ENCODE measurements at regions not wholly inside any gene's neighbourhood (a gene's known extent, or its start where the extent isn't known, plus 50 kb on each side); places are given as distances from the start of the nearest gene placed in this dataset.

- no peaks in the 10 kb centered on the region for H3K27me3 ChIP-seq (ENCODE audit: insufficient read depth, low read length, poor library complexity, severe bottlenecking)
- H3K4me3 ChIP-seq (ENCODE audit: low read length, poor library complexity, severe bottlenecking) = no peak overlapping the region
- H3K4me1 ChIP-seq (ENCODE audit: insufficient read depth, low read length, poor library complexity, severe bottlenecking) = no peaks in the 10 kb centered on the region
- H3K36me3 ChIP-seq (ENCODE audit: insufficient read depth, low read length) = no peaks in the 10 kb centered on the region
- TF ChIP-seq EZH2phosphoT487 (IDR thresholded peaks at IDR 0.05; ENCODE audit: borderline replicate concordance) = no peak
- no peak for TF ChIP-seq CTCF (conservative IDR thresholded peaks at IDR 0.05; ENCODE audit: low read length)
- H2AFZ ChIP-seq (ENCODE audit: low read length) = no peak overlapping the region
- H3K9me2 ChIP-seq (replicated peaks; ENCODE audit: low read depth, low read length) = no peaks in the 10 kb centered on the region
- H3K4me2 ChIP-seq (ENCODE audit: low read depth, low read length, poor library complexity, severe bottlenecking) = no peak overlapping the region
- no peaks in the 10 kb centered on the region for H3F3A ChIP-seq (ENCODE audit: low read depth)
- H3K9me3 ChIP-seq (ENCODE audit: insufficient read depth, low read depth, low read length) = no peaks in the 10 kb centered on the region
- H3K9ac ChIP-seq (ENCODE audit: low read depth, low read length, poor library complexity, severe bottlenecking) = no peak overlapping the region
- no peaks in the 10 kb centered on the region for H4K20me1 ChIP-seq (ENCODE audit: insufficient read depth, low read length, poor library complexity, severe bottlenecking)
- no peaks in the 10 kb centered on the region for H3K79me2 ChIP-seq (ENCODE audit: insufficient read depth, low read length)
Observed at GRCh38 chr4:105092768-105093167, 53.9 kb upstream of the TET2 start.

- no peak overlapping the region for H2AFZ ChIP-seq (ENCODE audit: low read length)
- H3F3A ChIP-seq (ENCODE audit: low read depth) = no peaks in the 10 kb centered on the region
- no peaks in the 10 kb centered on the region for H4K20me1 ChIP-seq (ENCODE audit: insufficient read depth, low read length, poor library complexity, severe bottlenecking)
- H3K4me1 ChIP-seq (ENCODE audit: insufficient read depth, low read length, poor library complexity, severe bottlenecking) = no peaks in the 10 kb centered on the region
- no peaks in the 10 kb centered on the region for H3K79me2 ChIP-seq (ENCODE audit: insufficient read depth, low read length)
- H3K9ac ChIP-seq (ENCODE audit: low read depth, low read length, poor library complexity, severe bottlenecking) = no peak overlapping the region
- TF ChIP-seq CTCF (conservative IDR thresholded peaks at IDR 0.05; ENCODE audit: low read length) = no peak
- TF ChIP-seq EZH2phosphoT487 (IDR thresholded peaks at IDR 0.05; ENCODE audit: borderline replicate concordance) = no peak
- no peaks in the 10 kb centered on the region for H3K9me3 ChIP-seq (ENCODE audit: insufficient read depth, low read depth, low read length)
- no peak overlapping the region for H3K4me2 ChIP-seq (ENCODE audit: low read depth, low read length, poor library complexity, severe bottlenecking)
- no peak overlapping the region for H3K4me3 ChIP-seq (ENCODE audit: low read length, poor library complexity, severe bottlenecking)
- no peaks in the 10 kb centered on the region for H3K9me2 ChIP-seq (replicated peaks; ENCODE audit: low read depth, low read length)
- H3K36me3 ChIP-seq (ENCODE audit: insufficient read depth, low read length) = no peaks in the 10 kb centered on the region
- H3K27me3 ChIP-seq (ENCODE audit: insufficient read depth, low read length, poor library complexity, severe bottlenecking) = no peaks in the 10 kb centered on the region
Observed at GRCh38 chr4:105093975-105094374, 52.7 kb upstream of the TET2 start.

Data from Loucy (cell line).